ENCODE measurements at regions not wholly inside any gene's neighbourhood (a gene's known extent, or its start where the extent isn't known, plus 50 kb on each side); places are given as distances from the start of the nearest gene placed in this dataset.

GRCh38 chr16:27679899-27680298, 130.0 kb downstream of the KATNIP start:
- in situ Hi-C loops (cut with HindIII; ENCODE audit: low sequenced_read_pairs), result no loop called here

GRCh38 chr16:27681681-27682080, 131.7 kb downstream of the KATNIP start:
- in situ Hi-C loops (cut with HindIII; ENCODE audit: low sequenced_read_pairs), result no loop called here

- in situ Hi-C loops (cut with HindIII; ENCODE audit: low sequenced_read_pairs), result no loop called here
Observed at GRCh38 chr16:27684047-27684446, 134.1 kb downstream of the KATNIP start.

GRCh38 chr16:27685807-27686206, 135.9 kb downstream of the KATNIP start:
- in situ Hi-C loops (cut with HindIII; ENCODE audit: low sequenced_read_pairs), result no loop called here

- in situ Hi-C loops (cut with HindIII; ENCODE audit: low sequenced_read_pairs), result no loop called here
Observed at GRCh38 chr16:27686926-27687325, 137.0 kb downstream of the KATNIP start.

- in situ Hi-C loops (cut with HindIII; ENCODE audit: low sequenced_read_pairs), result no loop called here
Observed at GRCh38 chr16:27687605-27688004, 137.7 kb downstream of the KATNIP start.

GRCh38 chr16:27689711-27690110, 139.8 kb downstream of the KATNIP start:
- in situ Hi-C loops (cut with HindIII; ENCODE audit: low sequenced_read_pairs), result no loop called here

- in situ Hi-C loops (cut with HindIII; ENCODE audit: low sequenced_read_pairs), result no loop called here
Observed at GRCh38 chr16:27690608-27691007, 140.7 kb downstream of the KATNIP start.

- in situ Hi-C loops (cut with HindIII; ENCODE audit: low sequenced_read_pairs), result no loop called here
Observed at GRCh38 chr16:27691721-27692120, 141.8 kb downstream of the KATNIP start.

- in situ Hi-C loops (cut with HindIII; ENCODE audit: low sequenced_read_pairs), result no loop called here
Observed at GRCh38 chr16:27692576-27692975, 142.6 kb downstream of the KATNIP start.

- in situ Hi-C loops (cut with HindIII; ENCODE audit: low sequenced_read_pairs), result no loop called here
Observed at GRCh38 chr16:27695161-27695560, 145.2 kb downstream of the KATNIP start.

- in situ Hi-C loops (cut with HindIII; ENCODE audit: low sequenced_read_pairs), result no loop called here
Observed at GRCh38 chr16:27698266-27698665, 148.3 kb downstream of the KATNIP start.

- in situ Hi-C loops (cut with HindIII; ENCODE audit: low sequenced_read_pairs), result no loop called here
Observed at GRCh38 chr16:27698746-27699145, 148.8 kb downstream of the KATNIP start.

GRCh38 chr16:27699540-27699939, 149.6 kb downstream of the KATNIP start:
- in situ Hi-C loops (cut with HindIII; ENCODE audit: low sequenced_read_pairs), result no loop called here

GRCh38 chr16:27700304-27700995, 150.5 kb downstream of the KATNIP start:
- in situ Hi-C loops (cut with HindIII; ENCODE audit: low sequenced_read_pairs), result loop anchor here (5.0 kb wide), 1 partner anchor 97 kb away; no protein-coding TSS in a partner anchor

- in situ Hi-C loops (cut with HindIII; ENCODE audit: low sequenced_read_pairs), result loop anchor here (5.0 kb wide), 1 partner anchor 96 kb away; no protein-coding TSS in a partner anchor
Observed at GRCh38 chr16:27701381-27701780, 151.4 kb downstream of the KATNIP start.

GRCh38 chr16:27703121-27703520, 153.2 kb downstream of the KATNIP start:
- in situ Hi-C loops (cut with HindIII; ENCODE audit: low sequenced_read_pairs), result loop anchor here (5.0 kb wide), 1 partner anchor 94 kb away; no protein-coding TSS in a partner anchor

- in situ Hi-C loops (cut with HindIII; ENCODE audit: low sequenced_read_pairs), result loop anchor here (5.0 kb wide), 1 partner anchor 94 kb away; no protein-coding TSS in a partner anchor
Observed at GRCh38 chr16:27703545-27703944, 153.6 kb downstream of the KATNIP start.

- in situ Hi-C loops (cut with HindIII; ENCODE audit: low sequenced_read_pairs), result loop anchor here (5.0 kb wide), 1 partner anchor 93 kb away; no protein-coding TSS in a partner anchor
Observed at GRCh38 chr16:27704252-27704651, 154.3 kb downstream of the KATNIP start.

- in situ Hi-C loops (cut with HindIII; ENCODE audit: low sequenced_read_pairs), result no loop called here
Observed at GRCh38 chr16:27706156-27706865, 156.4 kb downstream of the KATNIP start.

- in situ Hi-C loops (cut with HindIII; ENCODE audit: low sequenced_read_pairs), result no loop called here
Observed at GRCh38 chr16:27706866-27707685, 157.1 kb downstream of the KATNIP start.
